Liver (tissue), 3 donors: ENCODE measurements at regions not wholly inside any gene's neighbourhood (a gene's known extent, or its start where the extent isn't known, plus 50 kb on each side); places are given as distances from the start of the nearest gene placed in this dataset.

ENCODE experiments used
- ATF3 ChIP-seq: IDR thresholded peaks from 2 replicates; pipeline ENCODE4 v1.6.1; 2016; ENCODE audit warnings: antibody characterized with exemption
- GABPA ChIP-seq, 2 donors: IDR thresholded peaks in 1 of 2; conservative IDR thresholded peaks in 1 of 2; 2 replicates each; pipeline ENCODE4 v1.6.1; 2016; ENCODE audit warnings: antibody characterized with exemption in 2 of 2, mild to moderate bottlenecking in 1 of 2, moderate library complexity in 1 of 2
- JUND ChIP-seq, 2 donors: IDR thresholded peaks; 2 replicates each; pipeline ENCODE4 v1.6.1; 2016; ENCODE audit warnings: antibody characterized with exemption in 2 of 2
- RAD21 ChIP-seq, 2 donors: IDR thresholded peaks; 2 replicates each; pipeline ENCODE4 v1.6.1; 2016; ENCODE audit warnings: antibody characterized with exemption in 2 of 2, mild to moderate bottlenecking in 2 of 2
- TAF1 ChIP-seq: conservative IDR thresholded peaks from 2 replicates; pipeline ENCODE4 v1.6.1; 2016; ENCODE audit warnings: antibody characterized with exemption, mild to moderate bottlenecking
- YY1 ChIP-seq: IDR thresholded peaks from 2 replicates; pipeline ENCODE4 v1.6.1; 2016; ENCODE audit warnings: antibody characterized with exemption, mild to moderate bottlenecking
- TF ChIP-seq, protein P1 (sequence below): fragments of 150-350 bp; IDR thresholded peaks from 2 replicates; pipeline ENCODE4 v1.5.1; 2017; ENCODE audit warnings: improper control_type of control experiment, low read depth, low read length; ENCODE audit not compliant: missing input control
- TF ChIP-seq, protein P2 (sequence below): IDR thresholded peaks from 2 replicates; pipeline ENCODE4 v1.6.1; 2016; ENCODE audit warnings: antibody characterized with exemption
- TF ChIP-seq, protein P3 (sequence below): IDR thresholded peaks from 2 replicates; pipeline ENCODE4 v1.6.1; 2016; ENCODE audit warnings: antibody characterized with exemption, mild to moderate bottlenecking
- donor health status: healthy.
- donor health status: healthy.

- TF ChIP-seq, protein P1, sequence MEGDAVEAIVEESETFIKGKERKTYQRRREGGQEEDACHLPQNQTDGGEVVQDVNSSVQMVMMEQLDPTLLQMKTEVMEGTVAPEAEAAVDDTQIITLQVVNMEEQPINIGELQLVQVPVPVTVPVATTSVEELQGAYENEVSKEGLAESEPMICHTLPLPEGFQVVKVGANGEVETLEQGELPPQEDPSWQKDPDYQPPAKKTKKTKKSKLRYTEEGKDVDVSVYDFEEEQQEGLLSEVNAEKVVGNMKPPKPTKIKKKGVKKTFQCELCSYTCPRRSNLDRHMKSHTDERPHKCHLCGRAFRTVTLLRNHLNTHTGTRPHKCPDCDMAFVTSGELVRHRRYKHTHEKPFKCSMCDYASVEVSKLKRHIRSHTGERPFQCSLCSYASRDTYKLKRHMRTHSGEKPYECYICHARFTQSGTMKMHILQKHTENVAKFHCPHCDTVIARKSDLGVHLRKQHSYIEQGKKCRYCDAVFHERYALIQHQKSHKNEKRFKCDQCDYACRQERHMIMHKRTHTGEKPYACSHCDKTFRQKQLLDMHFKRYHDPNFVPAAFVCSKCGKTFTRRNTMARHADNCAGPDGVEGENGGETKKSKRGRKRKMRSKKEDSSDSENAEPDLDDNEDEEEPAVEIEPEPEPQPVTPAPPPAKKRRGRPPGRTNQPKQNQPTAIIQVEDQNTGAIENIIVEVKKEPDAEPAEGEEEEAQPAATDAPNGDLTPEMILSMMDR = no peak
- TF ChIP-seq, protein P2, sequence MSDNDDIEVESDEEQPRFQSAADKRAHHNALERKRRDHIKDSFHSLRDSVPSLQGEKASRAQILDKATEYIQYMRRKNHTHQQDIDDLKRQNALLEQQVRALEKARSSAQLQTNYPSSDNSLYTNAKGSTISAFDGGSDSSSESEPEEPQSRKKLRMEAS = no peak
- no peak for TF ChIP-seq JUND (IDR thresholded peaks at IDR 0.05)
- TF ChIP-seq, protein P3, sequence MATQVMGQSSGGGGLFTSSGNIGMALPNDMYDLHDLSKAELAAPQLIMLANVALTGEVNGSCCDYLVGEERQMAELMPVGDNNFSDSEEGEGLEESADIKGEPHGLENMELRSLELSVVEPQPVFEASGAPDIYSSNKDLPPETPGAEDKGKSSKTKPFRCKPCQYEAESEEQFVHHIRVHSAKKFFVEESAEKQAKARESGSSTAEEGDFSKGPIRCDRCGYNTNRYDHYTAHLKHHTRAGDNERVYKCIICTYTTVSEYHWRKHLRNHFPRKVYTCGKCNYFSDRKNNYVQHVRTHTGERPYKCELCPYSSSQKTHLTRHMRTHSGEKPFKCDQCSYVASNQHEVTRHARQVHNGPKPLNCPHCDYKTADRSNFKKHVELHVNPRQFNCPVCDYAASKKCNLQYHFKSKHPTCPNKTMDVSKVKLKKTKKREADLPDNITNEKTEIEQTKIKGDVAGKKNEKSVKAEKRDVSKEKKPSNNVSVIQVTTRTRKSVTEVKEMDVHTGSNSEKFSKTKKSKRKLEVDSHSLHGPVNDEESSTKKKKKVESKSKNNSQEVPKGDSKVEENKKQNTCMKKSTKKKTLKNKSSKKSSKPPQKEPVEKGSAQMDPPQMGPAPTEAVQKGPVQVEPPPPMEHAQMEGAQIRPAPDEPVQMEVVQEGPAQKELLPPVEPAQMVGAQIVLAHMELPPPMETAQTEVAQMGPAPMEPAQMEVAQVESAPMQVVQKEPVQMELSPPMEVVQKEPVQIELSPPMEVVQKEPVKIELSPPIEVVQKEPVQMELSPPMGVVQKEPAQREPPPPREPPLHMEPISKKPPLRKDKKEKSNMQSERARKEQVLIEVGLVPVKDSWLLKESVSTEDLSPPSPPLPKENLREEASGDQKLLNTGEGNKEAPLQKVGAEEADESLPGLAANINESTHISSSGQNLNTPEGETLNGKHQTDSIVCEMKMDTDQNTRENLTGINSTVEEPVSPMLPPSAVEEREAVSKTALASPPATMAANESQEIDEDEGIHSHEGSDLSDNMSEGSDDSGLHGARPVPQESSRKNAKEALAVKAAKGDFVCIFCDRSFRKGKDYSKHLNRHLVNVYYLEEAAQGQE = no peak
- TF ChIP-seq TAF1 = no peak
- TF ChIP-seq YY1 = no peak
- TF ChIP-seq GABPA (IDR thresholded peaks at IDR 0.05 in 1 of 2, conservative IDR thresholded peaks at IDR 0.05 in 1 of 2) = no peak
- TF ChIP-seq RAD21 (IDR thresholded peaks at IDR 0.05) = no peak
- TF ChIP-seq ATF3 = no peak
These were observed 877.3 kb upstream of the LRRTM1 start for GRCh38 chr2:81181845-81182244.
